HEK293T (cell line): ENCODE measurements at regions not wholly inside any gene's neighbourhood (a gene's known extent, or its start where the extent isn't known, plus 50 kb on each side); places are given as distances from the start of the nearest gene placed in this dataset.

Source experiments
- ARNT ChIP-seq: fragments of 450-650 bp; IDR thresholded peaks from 2 replicates; pipeline ENCODE4 v1.6.1; 2017; ENCODE audit warnings: mild to moderate bottlenecking
- FOXK2 ChIP-seq: fragments of 450-650 bp; IDR thresholded peaks from 2 replicates; pipeline ENCODE4 v1.6.1; 2016; ENCODE audit warnings: mild to moderate bottlenecking
- HDGF ChIP-seq: fragments of 450-650 bp; IDR thresholded peaks from 2 replicates; pipeline ENCODE4 v1.6.1; 2017; ENCODE audit warnings: antibody characterized with exemption, borderline replicate concordance
- ZNF384 ChIP-seq: fragments of 450-650 bp; IDR thresholded peaks from 2 replicates; pipeline ENCODE4 v1.6.1; 2016

GRCh38 chr16:72470541-72470940 is 298.6 kb upstream of the PMFBP1 start:
- TF ChIP-seq ARNT: no peak
- no peak for TF ChIP-seq HDGF
- no peak for TF ChIP-seq ZNF384
- no peak for TF ChIP-seq FOXK2
